ENCODE measurements at regions not wholly inside any gene's neighbourhood (a gene's known extent, or its start where the extent isn't known, plus 50 kb on each side); places are given as distances from the start of the nearest gene placed in this dataset.

- Histone ChIP-seq H3K4me3 (ENCODE audit: low read length) (no peak overlapping the region), H3K36me3 (ENCODE audit: control insufficient read depth, insufficient read depth, low read length) (no peaks in the 10 kb centered on the region), H3K9me3 (ENCODE audit: control insufficient read depth, low read length) (no peaks in the 10 kb centered on the region), H3K4me1 (ENCODE audit: control insufficient read depth, insufficient read depth, low read length) (no peaks in the 10 kb centered on the region), H3K9ac (ENCODE audit: low read length) (no peak overlapping the region), H3K27me3 (ENCODE audit: control insufficient read depth, insufficient read depth, low read length) (no peaks in the 10 kb centered on the region)
Observed at GRCh38 chr9:21585756-21586752, 103.9 kb upstream of the IFNE start.

- H3K9me3 ChIP-seq (ENCODE audit: control insufficient read depth, low read length), result no peaks in the 10 kb centered on the region
- peaks cover 4% of the 10 kb centered on the region for H3K4me1 ChIP-seq (ENCODE audit: control insufficient read depth, insufficient read depth, low read length)
- H3K36me3 ChIP-seq (ENCODE audit: control insufficient read depth, insufficient read depth, low read length), result no peaks in the 10 kb centered on the region
- H3K27me3 ChIP-seq (ENCODE audit: control insufficient read depth, insufficient read depth, low read length), result no peaks in the 10 kb centered on the region
- H3K9ac ChIP-seq (ENCODE audit: low read length), result no peak overlapping the region
- no peak overlapping the region for H3K4me3 ChIP-seq (ENCODE audit: low read length)
Observed at GRCh38 chr9:21589344-21590056, 107.4 kb upstream of the IFNE start.

- Histone ChIP-seq H3K36me3 (ENCODE audit: control insufficient read depth, insufficient read depth, low read length) (no peaks in the 10 kb centered on the region), H3K4me3 (ENCODE audit: low read length) (no peak overlapping the region), H3K9me3 (ENCODE audit: control insufficient read depth, low read length) (no peaks in the 10 kb centered on the region), H3K9ac (ENCODE audit: low read length) (no peak overlapping the region), H3K4me1 (ENCODE audit: control insufficient read depth, insufficient read depth, low read length) (peaks cover 4% of the 10 kb centered on the region), H3K27me3 (ENCODE audit: control insufficient read depth, insufficient read depth, low read length) (no peaks in the 10 kb centered on the region)
Observed at GRCh38 chr9:21590058-21590996, 108.2 kb upstream of the IFNE start.

GRCh38 chr9:21591221-21592062 is 109.3 kb upstream of the IFNE start:
- H3K9me3 ChIP-seq (ENCODE audit: control insufficient read depth, low read length), result no peaks in the 10 kb centered on the region
- no peak overlapping the region for H3K9ac ChIP-seq (ENCODE audit: low read length)
- H3K4me3 ChIP-seq (ENCODE audit: low read length), result no peak overlapping the region
- peaks cover 4% of the 10 kb centered on the region for H3K4me1 ChIP-seq (ENCODE audit: control insufficient read depth, insufficient read depth, low read length)
- H3K36me3 ChIP-seq (ENCODE audit: control insufficient read depth, insufficient read depth, low read length), result no peaks in the 10 kb centered on the region
- no peaks in the 10 kb centered on the region for H3K27me3 ChIP-seq (ENCODE audit: control insufficient read depth, insufficient read depth, low read length)

GRCh38 chr9:21592063-21592338 is 109.9 kb upstream of the IFNE start:
- H3K36me3 ChIP-seq (ENCODE audit: control insufficient read depth, insufficient read depth, low read length), result no peaks in the 10 kb centered on the region
- no peak overlapping the region for H3K4me3 ChIP-seq (ENCODE audit: low read length)
- H3K9me3 ChIP-seq (ENCODE audit: control insufficient read depth, low read length), result no peaks in the 10 kb centered on the region
- H3K4me1 ChIP-seq (ENCODE audit: control insufficient read depth, insufficient read depth, low read length), result peaks cover 4% of the 10 kb centered on the region
- H3K9ac ChIP-seq (ENCODE audit: low read length), result no peak overlapping the region
- no peaks in the 10 kb centered on the region for H3K27me3 ChIP-seq (ENCODE audit: control insufficient read depth, insufficient read depth, low read length)

- no peaks in the 10 kb centered on the region for H3K27me3 ChIP-seq (ENCODE audit: control insufficient read depth, insufficient read depth, low read length)
- no peaks in the 10 kb centered on the region for H3K9me3 ChIP-seq (ENCODE audit: control insufficient read depth, low read length)
- no peak overlapping the region for H3K4me3 ChIP-seq (ENCODE audit: low read length)
- H3K36me3 ChIP-seq (ENCODE audit: control insufficient read depth, insufficient read depth, low read length), result no peaks in the 10 kb centered on the region
- H3K9ac ChIP-seq (ENCODE audit: low read length), result no peak overlapping the region
- no peaks in the 10 kb centered on the region for H3K4me1 ChIP-seq (ENCODE audit: control insufficient read depth, insufficient read depth, low read length)
Observed at GRCh38 chr9:21597284-21597683, 115.2 kb upstream of the IFNE start.

GRCh38 chr9:21598749-21599148 is 116.6 kb upstream of the IFNE start:
- H3K9me3 ChIP-seq (ENCODE audit: control insufficient read depth, low read length), result no peaks in the 10 kb centered on the region
- no peaks in the 10 kb centered on the region for H3K36me3 ChIP-seq (ENCODE audit: control insufficient read depth, insufficient read depth, low read length)
- H3K27me3 ChIP-seq (ENCODE audit: control insufficient read depth, insufficient read depth, low read length), result no peaks in the 10 kb centered on the region
- no peaks in the 10 kb centered on the region for H3K4me1 ChIP-seq (ENCODE audit: control insufficient read depth, insufficient read depth, low read length)
- H3K4me3 ChIP-seq (ENCODE audit: low read length), result no peak overlapping the region
- no peak overlapping the region for H3K9ac ChIP-seq (ENCODE audit: low read length)

GRCh38 chr9:21605489-21605931 is 123.4 kb upstream of the IFNE start:
- Histone ChIP-seq H3K9me3 (ENCODE audit: control insufficient read depth, low read length) (no peaks in the 10 kb centered on the region), H3K27me3 (ENCODE audit: control insufficient read depth, insufficient read depth, low read length) (no peaks in the 10 kb centered on the region), H3K36me3 (ENCODE audit: control insufficient read depth, insufficient read depth, low read length) (no peaks in the 10 kb centered on the region), H3K4me1 (ENCODE audit: control insufficient read depth, insufficient read depth, low read length) (no peaks in the 10 kb centered on the region), H3K9ac (ENCODE audit: low read length) (no peak overlapping the region), H3K4me3 (ENCODE audit: low read length) (no peak overlapping the region)

GRCh38 chr9:21607576-21607975 is 125.5 kb upstream of the IFNE start:
- no peaks in the 10 kb centered on the region for H3K4me1 ChIP-seq (ENCODE audit: control insufficient read depth, insufficient read depth, low read length)
- no peak overlapping the region for H3K4me3 ChIP-seq (ENCODE audit: low read length)
- H3K36me3 ChIP-seq (ENCODE audit: control insufficient read depth, insufficient read depth, low read length), result no peaks in the 10 kb centered on the region
- no peaks in the 10 kb centered on the region for H3K27me3 ChIP-seq (ENCODE audit: control insufficient read depth, insufficient read depth, low read length)
- no peaks in the 10 kb centered on the region for H3K9me3 ChIP-seq (ENCODE audit: control insufficient read depth, low read length)
- H3K9ac ChIP-seq (ENCODE audit: low read length), result no peak overlapping the region

GRCh38 chr9:21608200-21608599 is 126.1 kb upstream of the IFNE start:
- Histone ChIP-seq H3K4me3 (ENCODE audit: low read length) (no peak overlapping the region), H3K4me1 (ENCODE audit: control insufficient read depth, insufficient read depth, low read length) (no peaks in the 10 kb centered on the region), H3K27me3 (ENCODE audit: control insufficient read depth, insufficient read depth, low read length) (no peaks in the 10 kb centered on the region), H3K9ac (ENCODE audit: low read length) (no peak overlapping the region), H3K36me3 (ENCODE audit: control insufficient read depth, insufficient read depth, low read length) (no peaks in the 10 kb centered on the region), H3K9me3 (ENCODE audit: control insufficient read depth, low read length) (no peaks in the 10 kb centered on the region)

GRCh38 chr9:21609506-21609905 is 127.4 kb upstream of the IFNE start:
- Histone ChIP-seq H3K9ac (ENCODE audit: low read length) (no peak overlapping the region), H3K9me3 (ENCODE audit: control insufficient read depth, low read length) (no peaks in the 10 kb centered on the region), H3K4me3 (ENCODE audit: low read length) (no peak overlapping the region), H3K36me3 (ENCODE audit: control insufficient read depth, insufficient read depth, low read length) (no peaks in the 10 kb centered on the region), H3K4me1 (ENCODE audit: control insufficient read depth, insufficient read depth, low read length) (no peaks in the 10 kb centered on the region), H3K27me3 (ENCODE audit: control insufficient read depth, insufficient read depth, low read length) (no peaks in the 10 kb centered on the region)

Measured in mucosa of stomach (tissue), 1 donor.